ENCODE measurements at regions not wholly inside any gene's neighbourhood (a gene's known extent, or its start where the extent isn't known, plus 50 kb on each side); places are given as distances from the start of the nearest gene placed in this dataset.
"Not testable (repeated sequence)": the region's sequence is repeated elsewhere in the genome, so short reads cannot be mapped to it uniquely, and the experiment has no call there.

DNA sequence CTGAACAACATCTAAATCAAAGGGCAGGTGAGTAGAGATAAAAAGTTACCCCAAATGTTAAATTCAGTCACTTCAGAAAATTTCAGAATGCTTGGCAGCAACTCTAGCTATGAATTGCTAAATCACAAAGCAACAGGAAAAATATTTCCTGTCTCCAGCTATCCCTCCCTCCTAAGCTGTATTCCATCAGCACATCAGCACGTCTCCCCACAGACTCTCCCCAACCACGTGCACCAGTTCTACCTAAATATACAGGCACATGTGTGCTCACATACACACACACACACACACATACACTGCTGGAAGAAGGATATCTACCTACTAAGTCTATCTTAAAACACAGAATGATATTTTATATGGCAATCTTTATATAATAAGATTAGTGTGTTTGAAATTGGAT, 177.1 kb upstream of the ARHGEF26 start:
- no peak for DNase-seq

DNA sequence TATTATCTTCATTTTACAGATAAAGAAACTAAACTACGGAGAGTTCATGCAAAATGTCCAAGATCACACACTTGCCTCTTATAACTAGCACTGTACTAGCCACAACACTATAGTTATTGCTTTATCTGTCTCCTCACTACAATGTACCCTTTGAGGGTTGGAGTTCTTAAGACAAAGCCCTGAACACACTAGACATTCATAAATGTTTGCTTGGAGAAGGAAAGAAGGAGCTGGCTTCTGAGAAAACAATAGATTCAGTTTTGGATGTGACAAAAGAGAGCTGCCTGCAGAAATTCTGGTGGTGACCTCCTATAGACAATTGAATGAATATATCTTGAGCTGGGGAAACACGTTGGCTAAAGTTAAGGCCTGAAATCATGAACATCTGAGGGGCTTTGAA, 169.9 kb upstream of the ARHGEF26 start:
- DNase-seq = no peak

DNA sequence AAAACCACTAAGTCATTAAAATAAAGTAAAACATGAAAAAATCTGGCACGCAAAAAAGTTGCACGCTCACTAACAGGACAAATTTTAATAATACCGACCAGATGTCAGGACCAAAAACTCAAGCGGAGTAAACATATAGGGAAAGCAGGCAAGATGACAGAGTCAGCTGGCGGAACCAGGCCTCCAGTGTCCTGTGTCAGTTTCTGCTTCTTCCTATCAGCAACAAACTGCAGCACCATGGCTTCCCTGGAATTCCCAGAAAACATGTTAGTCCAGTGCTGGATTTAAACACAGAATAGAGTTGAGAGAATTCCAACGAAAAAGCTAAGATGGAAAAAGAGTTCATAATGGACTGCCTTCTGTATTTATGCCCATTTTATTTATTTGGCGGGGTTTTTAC, 169.1 kb upstream of the ARHGEF26 start:
- DNase-seq = no peak

DNA sequence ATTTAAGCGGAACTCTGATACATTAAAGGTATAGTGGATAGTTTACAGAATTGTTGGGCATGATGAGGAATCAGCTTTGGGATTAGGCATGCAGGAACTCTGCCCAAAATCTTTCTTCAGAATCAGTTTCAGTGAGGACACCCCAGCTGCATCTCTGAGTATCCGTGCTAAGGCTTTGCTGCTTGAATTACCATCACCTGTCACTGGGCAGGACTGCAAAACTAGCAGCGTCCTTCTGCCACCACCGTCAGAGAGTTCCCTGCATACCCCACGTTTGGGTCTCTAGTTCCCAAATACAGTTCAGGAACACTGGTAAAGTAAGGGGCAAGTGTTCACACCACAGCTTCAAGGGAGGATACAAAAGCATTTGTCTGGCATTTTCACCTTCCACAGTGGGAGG, 164.6 kb upstream of the ARHGEF26 start:
- DNase-seq = no peak

DNA sequence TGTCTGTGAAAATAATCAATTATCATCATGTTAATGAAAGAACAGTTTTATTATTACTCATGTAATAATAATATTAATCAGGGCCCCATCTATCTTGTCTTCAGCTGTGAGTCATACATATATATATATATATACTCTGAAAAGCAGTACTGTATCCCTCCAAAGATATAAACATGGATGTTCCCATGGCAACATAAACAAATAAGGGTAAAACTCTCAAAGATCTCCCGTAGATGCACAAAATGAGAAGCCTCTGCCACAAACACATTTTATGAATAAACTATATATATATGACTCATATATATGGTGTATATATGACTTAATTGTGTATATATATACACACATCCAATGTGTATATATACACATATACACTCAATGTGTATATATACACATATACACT, 163.8 kb upstream of the ARHGEF26 start:
- no peak for DNase-seq

DNA sequence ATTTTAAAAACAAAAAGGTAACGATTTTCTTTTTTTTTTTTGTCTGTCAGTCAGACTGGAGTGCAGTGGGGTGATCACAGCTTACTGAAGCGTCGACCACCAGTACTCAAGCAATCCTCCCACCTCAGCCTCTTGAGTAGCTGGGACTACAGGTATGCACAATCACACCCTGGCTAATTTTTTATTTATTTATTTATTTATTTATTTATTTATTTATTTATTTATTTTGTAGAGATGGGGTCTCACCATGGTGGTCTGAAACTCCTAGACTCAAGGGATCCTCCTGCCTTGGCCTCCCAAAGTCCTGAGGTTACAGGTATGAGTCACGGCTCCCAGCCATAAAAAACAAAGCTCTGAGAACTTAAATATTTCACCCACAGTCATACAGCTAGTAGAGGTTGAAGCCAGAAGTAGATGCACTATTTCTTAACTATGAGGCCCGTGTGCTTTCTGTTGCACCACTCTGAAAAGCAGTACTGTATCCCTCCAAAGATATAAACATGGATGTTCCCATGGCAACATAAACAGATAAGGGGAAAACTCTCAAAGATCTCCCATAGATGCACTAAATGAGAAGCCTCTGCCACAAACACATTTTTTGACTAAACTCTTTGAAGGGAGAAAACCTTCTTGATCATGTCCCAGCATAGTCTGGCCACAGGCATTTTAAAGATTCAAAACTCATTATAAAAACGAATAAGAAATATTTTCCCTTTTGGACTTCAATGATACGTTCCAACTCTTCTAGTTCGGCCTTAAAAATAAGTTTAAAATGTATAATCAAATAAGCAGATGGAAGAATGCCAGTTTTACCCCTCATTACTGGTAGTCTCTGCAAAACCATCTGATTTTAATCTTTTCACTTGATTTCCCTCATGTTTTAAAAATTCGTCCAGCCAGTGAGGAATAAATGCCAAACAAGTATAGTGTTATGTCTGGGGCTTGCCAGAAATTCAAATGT, 162.3 kb upstream of the ARHGEF26 start:
- DNase-seq = no peak

DNA sequence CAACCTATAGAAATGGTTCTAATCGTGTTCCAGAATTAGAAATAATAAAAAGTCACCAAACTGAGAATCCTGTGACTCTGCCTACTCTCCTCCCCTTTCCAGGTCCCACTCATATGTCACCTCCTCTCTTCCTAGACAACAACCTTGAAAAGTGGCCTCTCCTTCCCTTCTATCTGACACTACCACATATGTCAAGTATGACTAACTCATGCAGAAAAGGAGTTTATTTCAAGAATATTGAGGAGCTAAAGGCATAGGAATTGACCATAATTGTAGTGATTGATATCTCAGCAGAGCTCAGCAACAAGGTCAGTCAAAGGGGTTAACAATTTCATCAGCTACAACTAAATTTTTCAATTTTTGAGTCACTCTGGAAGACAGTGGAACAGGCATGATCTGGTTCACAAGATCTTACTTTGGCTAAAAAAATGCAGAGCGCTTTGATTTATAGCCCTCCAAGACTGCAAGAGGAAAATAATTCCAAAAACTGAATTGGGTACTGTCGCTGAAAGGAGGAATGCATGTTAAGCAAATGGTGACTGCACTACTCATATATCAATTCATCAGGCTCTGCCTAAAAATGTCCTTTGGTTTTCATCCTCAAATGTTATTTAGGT, 160.6 kb upstream of the ARHGEF26 start:
- no peak for DNase-seq

DNA sequence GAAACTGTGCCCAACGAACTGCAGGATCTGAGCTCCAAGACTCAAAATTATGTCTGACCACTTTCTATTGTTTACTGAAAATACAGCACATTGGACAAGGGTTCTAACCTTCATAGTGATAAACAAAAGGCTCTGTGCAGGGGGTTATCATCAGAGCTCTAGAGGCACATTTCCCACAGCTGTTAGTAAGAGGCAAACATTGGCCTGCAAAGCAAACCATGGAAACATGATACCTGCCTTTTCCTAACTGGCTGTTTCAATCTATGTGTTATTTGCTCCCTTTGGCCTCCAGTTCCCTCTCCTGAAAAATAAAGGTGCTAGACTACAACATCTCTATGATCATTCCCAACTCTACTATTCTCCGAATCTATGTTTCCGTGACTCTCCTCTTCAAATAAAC, 159.7 kb upstream of the ARHGEF26 start:
- no peak for DNase-seq

DNA sequence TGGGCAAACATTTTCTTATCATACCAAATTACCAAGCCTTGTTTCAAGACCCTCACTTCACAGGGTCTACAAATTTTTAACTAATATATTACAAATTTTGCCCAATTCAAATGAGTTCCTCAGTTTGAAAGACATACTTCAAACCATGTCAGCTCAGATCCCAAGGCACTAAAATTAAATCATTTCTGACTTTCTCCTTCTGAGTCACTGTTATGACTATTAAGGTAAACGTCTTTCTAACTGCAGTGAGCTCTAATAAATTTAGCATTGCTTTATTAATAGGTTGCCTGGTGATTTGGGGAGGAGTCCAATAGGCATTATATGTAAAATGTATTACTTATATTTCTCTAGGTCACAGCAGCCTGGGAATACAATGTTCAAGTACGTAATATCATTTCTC, 158.2 kb upstream of the ARHGEF26 start:
- no peak for DNase-seq

DNA sequence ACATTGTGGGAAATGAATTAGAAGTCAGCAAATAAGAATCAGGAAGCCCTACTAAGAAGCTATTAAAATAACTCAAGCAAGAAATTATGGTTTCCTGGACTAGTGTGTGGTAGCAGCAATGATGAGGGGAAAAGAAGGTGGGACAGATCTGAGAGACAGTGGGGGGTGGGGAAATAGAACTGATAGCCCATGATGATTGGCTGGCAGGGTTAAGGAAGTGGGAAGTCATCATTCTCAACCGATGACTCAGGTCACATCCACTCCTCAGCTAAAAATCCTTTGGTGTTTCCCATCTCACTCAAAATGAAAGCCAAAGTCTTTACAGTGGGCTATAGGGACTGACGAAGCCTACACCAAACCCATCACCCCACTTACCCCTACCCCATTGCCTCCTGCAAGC, 153.9 kb upstream of the ARHGEF26 start:
- DNase-seq = no peak

DNA sequence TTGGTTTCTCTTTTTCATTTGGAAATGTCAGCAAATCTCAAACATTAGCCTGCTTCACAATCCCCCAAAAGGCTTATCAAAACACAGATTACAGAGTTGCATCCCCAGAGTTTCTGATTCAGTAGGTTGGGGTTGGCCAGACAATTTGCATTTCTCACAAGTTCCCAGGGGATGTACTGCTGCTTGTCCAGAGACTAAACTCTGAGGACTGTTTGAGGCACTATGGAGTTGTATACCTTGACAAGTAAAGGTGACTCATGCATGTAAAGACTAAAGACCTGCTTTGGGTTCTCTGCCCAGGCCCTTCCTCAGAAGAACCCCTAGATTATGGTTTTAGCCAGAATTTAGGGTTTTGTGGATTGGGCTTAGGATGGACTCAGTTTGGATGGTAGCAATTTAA, 151.1 kb upstream of the ARHGEF26 start:
- DNase-seq = no peak

DNA sequence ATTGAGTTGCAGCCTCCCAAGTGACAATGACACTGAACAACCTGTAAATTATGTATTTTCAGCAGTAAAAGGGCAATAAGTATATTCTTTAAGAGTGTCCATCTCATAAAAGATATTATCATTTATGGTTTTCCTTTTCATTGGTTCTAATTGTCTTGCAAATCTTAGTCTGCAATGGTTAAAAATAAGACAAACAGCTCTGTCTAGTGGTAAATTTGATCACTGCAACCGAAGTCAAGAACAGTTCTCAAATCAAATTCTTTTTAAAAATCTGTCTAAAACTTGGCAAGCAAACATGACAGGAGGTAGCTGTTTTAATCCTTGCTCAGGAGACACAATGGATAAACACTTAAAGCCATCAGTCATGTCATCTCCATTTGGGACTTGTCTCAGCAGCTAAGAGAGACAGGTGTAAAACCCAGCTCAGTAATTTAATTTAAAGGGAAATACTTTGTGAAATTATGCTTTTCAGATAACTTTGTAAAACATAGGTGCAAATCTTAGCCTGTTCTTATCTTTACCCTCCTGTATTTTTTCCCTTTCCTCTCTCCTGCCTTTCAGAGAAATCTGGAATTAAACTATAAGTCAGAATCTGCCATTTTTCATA, 150.3 kb upstream of the ARHGEF26 start:
- no peak for DNase-seq

DNA sequence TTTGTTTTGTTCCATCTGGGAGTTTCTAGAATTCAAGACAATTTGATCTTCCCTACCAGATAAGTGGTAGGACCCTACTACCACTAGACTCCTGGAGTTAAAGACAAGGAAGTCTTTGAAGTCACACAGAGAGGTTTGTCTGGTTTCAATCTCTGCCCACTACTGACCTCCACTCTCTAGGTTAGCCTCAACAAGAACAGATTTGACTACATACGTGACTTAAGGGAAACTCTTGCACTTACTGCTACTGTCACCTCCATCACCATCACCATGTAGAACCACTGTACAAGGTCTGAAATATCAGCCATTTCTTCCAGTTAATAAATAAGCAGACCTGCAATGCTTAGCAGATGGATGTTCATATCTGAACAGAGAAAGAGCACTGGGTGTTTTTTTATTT, 148.3 kb upstream of the ARHGEF26 start:
- DNase-seq = no peak

DNA sequence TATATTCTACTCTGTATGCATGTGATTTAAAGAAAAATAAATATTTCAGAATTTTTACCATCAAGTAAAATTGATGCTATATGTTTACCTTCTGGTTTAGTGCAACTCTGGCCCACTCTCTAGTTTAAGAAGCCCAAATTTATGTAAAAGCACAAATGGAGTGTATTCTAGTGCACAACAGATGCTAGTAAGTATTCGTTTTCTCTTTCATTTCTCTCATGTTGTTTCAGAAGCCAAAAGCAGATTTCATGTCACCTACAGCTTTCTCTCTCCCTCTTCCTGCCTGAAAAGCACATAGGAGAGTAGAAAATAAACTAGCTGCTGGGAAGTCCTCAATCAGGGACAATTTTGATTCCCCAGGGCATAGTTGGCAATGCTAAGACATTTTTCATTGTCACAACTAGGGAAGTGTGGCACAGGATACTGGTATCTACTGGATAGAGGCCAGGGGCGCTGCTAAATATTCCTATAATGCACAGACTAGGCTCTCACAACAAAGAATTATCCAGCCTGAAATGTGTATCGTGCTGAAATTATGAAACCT, 147.4 kb upstream of the ARHGEF26 start:
- DNase-seq = no peak

DNA sequence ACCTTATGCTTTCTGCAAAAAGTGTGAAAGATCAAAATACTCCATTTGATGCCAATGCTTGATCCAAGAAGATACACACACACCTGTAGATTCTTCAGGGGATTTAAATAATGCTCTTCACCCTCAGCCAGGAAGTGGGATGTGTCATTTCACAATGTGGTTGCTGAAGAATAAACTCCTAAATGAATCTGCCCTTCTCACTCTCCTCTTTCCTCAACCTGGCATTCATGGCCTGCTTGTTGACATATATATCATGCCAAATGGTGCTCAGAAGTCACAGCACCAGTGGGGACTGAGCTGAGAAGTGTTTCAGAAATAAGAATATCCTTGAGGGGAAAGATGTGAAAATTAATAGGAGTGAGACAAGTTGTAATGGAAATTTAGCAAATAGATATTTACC, 146.6 kb upstream of the ARHGEF26 start:
- no peak for DNase-seq

DNA sequence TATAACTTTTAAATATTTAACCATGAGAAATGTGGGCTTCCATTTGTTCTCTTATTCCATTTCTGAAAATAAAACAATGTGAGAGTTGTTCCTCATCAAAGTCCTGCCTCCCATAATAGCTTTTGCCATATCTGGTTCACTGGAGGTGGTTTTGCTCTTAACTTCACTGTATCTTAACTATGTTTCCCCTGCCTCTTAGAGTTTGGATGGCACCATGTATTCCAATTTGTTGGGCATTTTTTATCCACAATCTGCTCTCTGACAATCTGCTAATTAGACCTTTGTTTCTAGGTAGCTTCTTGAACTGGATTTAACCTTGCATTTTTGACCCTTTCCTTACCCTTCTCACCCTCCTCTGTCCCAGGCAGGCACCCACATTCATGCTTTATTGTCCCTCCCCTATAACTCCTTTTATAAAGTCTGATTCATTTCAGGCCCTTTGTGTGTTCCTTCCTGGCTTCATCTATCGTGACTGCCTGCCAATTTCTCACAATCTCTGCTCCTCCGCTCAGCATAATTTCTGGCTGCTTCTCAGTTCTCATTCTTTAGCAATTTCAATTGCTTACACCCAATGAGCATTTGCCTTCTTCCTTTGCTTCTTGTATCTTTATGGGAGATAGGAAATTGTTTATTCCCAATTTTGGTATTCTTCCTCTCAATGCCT, 144.2 kb upstream of the ARHGEF26 start:
- DNase-seq = no peak

DNA sequence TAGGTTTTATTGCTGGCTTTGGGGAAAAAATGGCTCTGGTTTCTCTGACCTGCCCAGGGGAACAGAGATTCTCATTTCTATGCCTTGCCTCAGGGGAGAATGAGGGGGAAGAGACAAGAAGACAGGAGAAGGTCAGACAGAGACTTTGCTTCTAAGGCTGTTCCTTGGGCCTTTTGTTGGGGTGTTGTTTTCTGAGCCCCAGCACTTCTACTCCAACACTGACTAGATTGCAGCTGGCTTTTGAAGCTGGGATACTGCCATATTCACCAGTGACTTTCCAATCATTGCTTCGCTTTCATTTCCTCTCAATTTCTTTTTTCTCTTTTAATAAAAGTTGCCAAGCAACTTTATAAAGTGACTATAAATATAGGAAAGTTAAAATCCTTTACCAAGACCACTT, 143.2 kb upstream of the ARHGEF26 start:
- DNase-seq = no peak

DNA sequence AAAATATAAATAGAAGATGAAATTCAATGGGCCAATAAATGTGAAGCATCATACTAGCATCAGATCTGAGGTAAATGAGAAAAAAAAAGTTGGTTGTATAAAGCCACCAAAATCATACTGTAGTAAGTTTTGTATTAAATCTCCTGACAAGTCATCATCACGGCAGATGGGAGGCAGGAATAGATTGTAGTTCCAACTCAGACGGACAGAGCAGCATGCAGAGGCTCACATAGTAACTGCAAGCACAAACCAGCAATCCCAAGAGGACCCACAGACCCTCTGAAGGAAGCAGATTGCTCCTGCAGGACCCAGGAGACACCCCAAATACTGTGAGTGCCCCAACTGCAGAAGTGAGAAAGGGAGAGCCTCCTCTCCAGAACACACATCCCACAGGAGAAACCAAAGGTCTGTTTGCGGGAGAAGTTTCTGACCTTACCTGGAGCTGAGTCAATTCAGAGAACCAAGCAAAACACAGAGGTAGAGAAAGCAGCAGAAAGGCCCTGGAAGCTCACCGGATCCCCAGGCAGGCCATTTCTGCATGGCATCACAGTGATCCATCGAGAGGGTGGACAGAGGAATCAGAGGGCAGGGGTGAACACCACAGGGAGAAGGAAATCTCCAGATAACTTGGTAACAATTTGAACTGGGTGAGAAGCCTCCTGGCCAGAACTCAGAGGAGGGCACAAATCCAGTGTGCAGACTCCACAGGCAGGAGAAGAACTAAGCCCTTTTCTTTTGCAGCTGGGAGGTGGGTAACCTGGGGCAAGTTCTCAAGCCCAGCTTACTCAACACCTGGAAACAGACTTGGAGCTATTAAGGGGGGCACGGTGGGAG, 141.6 kb upstream of the ARHGEF26 start:
- DNase-seq = no peak

DNA sequence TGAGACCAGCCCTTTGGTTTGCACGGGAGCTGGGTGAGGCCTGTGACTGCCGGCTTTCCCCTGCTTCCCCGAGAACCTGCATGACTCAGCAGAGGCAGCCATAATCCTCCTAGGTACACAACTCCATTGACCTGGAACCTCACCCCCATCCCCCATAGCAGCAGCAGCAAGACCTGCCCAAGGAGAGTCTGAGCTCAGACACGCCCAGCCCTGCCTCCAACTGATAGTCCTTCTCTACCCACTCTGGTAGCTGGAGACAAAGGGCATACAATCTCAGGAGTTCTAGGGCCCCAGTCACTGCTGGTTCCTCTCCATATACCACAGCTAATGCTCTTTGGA, 141.0 kb upstream of the ARHGEF26 start:
- no peak for DNase-seq

DNA sequence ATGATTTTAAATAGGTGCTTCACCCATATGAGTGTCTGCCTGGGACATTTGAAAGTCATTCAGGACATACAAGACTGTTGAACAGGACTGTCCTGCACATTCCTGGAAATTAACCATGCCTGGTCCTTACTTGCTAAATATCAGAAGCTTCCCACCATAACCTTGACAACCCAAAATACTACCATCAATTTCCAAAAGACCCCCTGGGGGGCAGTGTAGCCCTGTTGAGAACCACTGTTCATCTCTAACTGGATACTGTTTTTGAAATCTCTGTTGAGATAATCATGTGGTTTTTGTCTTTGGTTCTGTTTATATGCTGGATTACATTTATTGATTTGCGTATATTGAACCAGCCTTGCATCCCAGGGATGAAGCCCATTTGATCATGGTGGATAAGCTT, 123.8 kb upstream of the ARHGEF26 start:
- not testable (repeated sequence) for DNase-seq

DNA sequence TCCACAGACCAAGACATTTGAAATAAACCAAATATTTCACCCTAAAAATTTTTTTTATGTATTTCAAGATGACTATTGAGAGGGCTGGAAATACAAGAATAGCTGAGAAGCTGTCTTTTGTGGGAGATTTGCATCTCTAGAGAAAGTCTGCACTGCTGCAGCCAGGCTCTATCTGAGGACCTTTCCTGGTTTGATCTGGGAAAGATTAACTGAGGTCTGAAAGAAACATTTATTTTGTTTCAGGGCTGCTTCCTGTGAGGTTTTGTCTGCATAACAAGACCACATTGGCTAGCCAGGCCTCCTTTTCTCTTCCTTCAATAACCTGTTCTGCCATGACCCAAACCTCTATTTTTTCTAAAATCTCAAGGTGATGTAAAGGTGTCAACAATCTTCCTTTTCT, 117.5 kb upstream of the ARHGEF26 start:
- no peak for DNase-seq

DNA sequence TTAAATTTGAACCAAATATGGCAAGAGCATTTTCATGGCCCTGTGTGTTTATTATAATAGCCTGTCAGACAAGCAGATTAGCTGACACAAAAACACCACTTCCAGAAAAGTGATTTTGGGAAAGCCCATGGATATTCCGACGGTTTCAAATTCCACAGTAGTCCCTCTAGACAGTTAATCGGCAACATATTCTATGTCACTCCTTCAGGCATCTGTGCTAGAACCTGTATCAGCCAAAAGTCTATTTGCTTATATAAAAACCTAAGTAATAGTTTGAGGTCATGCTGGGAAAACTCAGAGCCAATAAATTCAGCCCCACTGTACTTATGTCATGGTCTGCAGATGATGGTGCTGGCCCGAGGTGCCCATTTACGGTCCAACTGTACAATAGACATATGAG, 110.2 kb upstream of the ARHGEF26 start:
- no peak for DNase-seq

DNA sequence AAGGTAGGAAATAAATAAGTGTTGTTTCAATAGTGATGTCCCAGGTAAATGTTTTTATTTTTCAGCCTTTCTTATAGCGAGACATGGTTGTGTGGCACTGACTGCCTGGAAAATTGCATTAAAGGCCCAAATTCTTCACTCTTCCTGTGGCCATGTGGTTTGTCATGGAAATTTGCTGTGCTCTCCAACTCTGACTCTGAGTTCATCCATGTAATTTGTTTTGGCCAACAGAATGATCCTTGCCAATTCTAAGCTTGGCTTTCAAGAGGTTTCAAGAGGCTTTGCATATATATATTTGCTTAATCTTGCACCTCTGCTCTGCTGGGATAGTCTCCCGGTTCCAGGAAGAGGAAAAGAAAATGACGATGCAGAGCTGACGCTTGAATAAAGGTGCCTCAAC, 107.5 kb upstream of the ARHGEF26 start:
- no peak for DNase-seq
